Colonic mucosa (tissue), 4 donors: ENCODE measurements at regions not wholly inside any gene's neighbourhood (a gene's known extent, or its start where the extent isn't known, plus 50 kb on each side); places are given as distances from the start of the nearest gene placed in this dataset.

Source experiments
- DNase-seq: peaks from one replicate; pipeline ENCODE4 v3.0.0-alpha.2; 2020
- H3K27ac ChIP-seq: fragments of 200-600 bp; one replicate; pipeline ENCODE4 v1.8.0; 2021
- H3K27me3 ChIP-seq: fragments of 200-600 bp; one replicate; pipeline ENCODE4 v1.8.0; 2021
- H3K36me3 ChIP-seq: fragments of 200-600 bp; one replicate; pipeline ENCODE4 v1.8.0; 2021
- H3K4me1 ChIP-seq: fragments of 200-600 bp; one replicate; pipeline ENCODE4 v1.8.0; 2021; ENCODE audit warnings: mild to moderate bottlenecking
- H3K4me3 ChIP-seq: fragments of 200-600 bp; one replicate; pipeline ENCODE4 v1.8.0; 2021
- H3K9ac ChIP-seq, 2 donors: one replicate each; pipeline ENCODE4 v1.7.0; 2013; ENCODE audit warnings: control low read depth in 2 of 2, low read depth in 2 of 2, low read length in 2 of 2
- H3K9me3 ChIP-seq: fragments of 200-600 bp; one replicate; pipeline ENCODE4 v1.8.0; 2021
- intact Hi-C: fragments of 100-400 bp; cut with DNase I; formaldehyde crosslinking; loops from one replicate; pipeline ENCODE4 v1.14.1; 2022
- TF ChIP-seq, protein P1 (sequence below): fragments of 200-600 bp; IDR thresholded peaks from one replicate; pipeline ENCODE4 v1.8.0; 2022; ENCODE audit warnings: antibody characterized with exemption, mild to moderate bottlenecking
- donor health status: healthy.
- donor health status: DM: no; HTN: no; CAD: no.
- donor health status: DM: no; HTN: no; CAD: no.

- Histone ChIP-seq H3K9me3 (no peaks in the 10 kb centered on the region), H3K36me3 (no peaks in the 10 kb centered on the region), H3K27me3 (no peaks in the 10 kb centered on the region), H3K4me1 (no peaks in the 10 kb centered on the region), H3K4me3 (no peak overlapping the region), H3K9ac (no peak overlapping the region), H3K27ac (no peak overlapping the region)
- TF ChIP-seq, protein P1, sequence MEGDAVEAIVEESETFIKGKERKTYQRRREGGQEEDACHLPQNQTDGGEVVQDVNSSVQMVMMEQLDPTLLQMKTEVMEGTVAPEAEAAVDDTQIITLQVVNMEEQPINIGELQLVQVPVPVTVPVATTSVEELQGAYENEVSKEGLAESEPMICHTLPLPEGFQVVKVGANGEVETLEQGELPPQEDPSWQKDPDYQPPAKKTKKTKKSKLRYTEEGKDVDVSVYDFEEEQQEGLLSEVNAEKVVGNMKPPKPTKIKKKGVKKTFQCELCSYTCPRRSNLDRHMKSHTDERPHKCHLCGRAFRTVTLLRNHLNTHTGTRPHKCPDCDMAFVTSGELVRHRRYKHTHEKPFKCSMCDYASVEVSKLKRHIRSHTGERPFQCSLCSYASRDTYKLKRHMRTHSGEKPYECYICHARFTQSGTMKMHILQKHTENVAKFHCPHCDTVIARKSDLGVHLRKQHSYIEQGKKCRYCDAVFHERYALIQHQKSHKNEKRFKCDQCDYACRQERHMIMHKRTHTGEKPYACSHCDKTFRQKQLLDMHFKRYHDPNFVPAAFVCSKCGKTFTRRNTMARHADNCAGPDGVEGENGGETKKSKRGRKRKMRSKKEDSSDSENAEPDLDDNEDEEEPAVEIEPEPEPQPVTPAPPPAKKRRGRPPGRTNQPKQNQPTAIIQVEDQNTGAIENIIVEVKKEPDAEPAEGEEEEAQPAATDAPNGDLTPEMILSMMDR = no peak
- DNase-seq = no peak
- intact Hi-C loops = no loop called here
These were observed 209.5 kb upstream of the S1PR3 start for GRCh38 chr9:88781628-88782391.

DNA sequence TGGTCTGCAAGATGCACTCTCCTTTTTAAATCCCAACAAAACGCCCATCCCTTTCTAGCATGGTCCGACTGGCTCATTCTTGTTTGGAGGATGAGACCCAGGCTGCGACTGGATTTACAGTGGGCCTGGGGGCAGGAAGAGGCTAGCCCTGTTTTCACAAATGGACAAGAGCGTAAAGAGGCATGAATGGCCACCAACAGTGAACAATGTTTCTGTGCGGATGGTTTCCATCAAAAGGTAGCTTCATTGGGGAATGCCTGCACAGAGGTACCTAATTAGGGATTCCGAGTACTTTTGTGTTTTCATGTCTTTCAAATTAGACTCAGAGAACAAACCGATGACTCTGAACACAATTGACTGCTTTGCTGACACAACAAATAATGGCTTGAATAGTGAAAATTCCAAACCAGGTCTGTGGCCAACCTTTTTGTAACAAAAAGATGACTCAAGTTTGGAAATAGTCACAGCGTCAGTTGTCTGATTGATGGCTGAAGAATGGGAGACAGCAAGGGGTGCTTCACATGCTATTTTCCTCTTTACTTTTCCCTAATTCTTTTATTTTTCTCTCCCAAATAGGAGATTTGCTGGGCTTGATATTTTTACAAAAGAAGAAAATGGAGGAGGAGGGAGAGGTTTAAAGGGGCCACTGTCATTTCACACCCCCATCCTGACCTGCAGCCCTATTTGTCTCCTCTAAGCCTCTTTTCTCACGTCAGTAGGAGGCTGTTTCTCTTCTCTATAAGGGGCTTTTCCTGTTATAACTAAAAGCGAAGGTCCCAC, 208.1 kb upstream of the S1PR3 start:
- intact Hi-C loops = no loop called here
- DNase-seq = no peak
- H3K27me3 ChIP-seq = no peaks in the 10 kb centered on the region
- H3K9ac ChIP-seq = no peak overlapping the region
- H3K9me3 ChIP-seq = no peaks in the 10 kb centered on the region
- no peaks in the 10 kb centered on the region for H3K4me1 ChIP-seq
- H3K4me3 ChIP-seq = no peak overlapping the region
- TF ChIP-seq, protein P1 = no peak
- H3K27ac ChIP-seq = no peak overlapping the region
- no peaks in the 10 kb centered on the region for H3K36me3 ChIP-seq

GRCh38 chr9:88783711-88784083, 207.6 kb upstream of the S1PR3 start:
- Histone ChIP-seq H3K4me1 (no peaks in the 10 kb centered on the region), H3K27ac (no peak overlapping the region), H3K4me3 (no peak overlapping the region), H3K9me3 (no peaks in the 10 kb centered on the region), H3K27me3 (no peaks in the 10 kb centered on the region), H3K9ac (no peak overlapping the region), H3K36me3 (no peaks in the 10 kb centered on the region)
- no peak for DNase-seq
- TF ChIP-seq, protein P1 = no peak
- intact Hi-C loops = no loop called here

GRCh38 chr9:88784960-88785359, 206.3 kb upstream of the S1PR3 start:
- H3K36me3 ChIP-seq = no peaks in the 10 kb centered on the region
- intact Hi-C loops = no loop called here
- H3K27ac ChIP-seq = no peak overlapping the region
- no peak overlapping the region for H3K4me3 ChIP-seq
- H3K9me3 ChIP-seq = no peaks in the 10 kb centered on the region
- H3K9ac ChIP-seq = no peak overlapping the region
- no peaks in the 10 kb centered on the region for H3K27me3 ChIP-seq
- no peaks in the 10 kb centered on the region for H3K4me1 ChIP-seq
- TF ChIP-seq, protein P1 = no peak
- no peak for DNase-seq

DNA sequence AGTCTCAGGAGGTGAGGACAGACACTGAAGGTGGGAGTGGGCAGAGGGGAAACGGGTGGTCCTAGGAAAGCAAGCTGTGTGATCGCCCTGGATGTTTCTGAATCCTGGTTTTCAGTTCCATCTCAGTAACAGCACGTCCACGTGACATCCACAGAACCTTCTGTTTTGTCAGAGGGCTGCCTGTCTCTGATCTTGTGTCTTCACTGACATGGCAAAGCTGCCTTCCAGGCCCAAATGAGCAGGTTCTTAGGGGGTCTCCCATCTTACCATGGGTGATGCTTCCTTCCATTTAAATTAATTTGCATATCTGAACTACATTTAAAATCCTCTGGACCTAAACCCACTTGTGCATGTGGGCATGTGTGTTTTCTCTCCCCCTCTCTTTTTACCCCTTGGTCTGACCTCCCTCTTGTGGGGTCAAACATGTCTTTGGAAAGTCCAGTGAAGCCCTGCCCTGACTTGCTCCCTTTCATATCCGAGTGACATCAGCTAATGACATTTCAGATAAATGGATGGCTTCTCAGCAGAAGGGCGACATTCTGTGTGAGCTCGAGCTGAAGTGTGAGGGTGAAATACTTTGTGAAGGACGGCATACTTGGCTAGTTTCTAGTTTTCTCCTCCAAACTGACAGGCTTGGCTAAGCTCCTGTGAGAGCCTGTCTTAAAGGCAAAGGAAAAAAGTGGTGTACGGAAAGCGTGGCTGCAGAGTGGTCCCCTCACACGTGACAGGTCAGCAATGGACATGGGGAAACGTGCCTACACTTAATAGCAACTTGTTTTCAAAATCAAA, 204.8 kb upstream of the S1PR3 start:
- DNase-seq = no peak
- no peaks in the 10 kb centered on the region for H3K27me3 ChIP-seq
- no peaks in the 10 kb centered on the region for H3K36me3 ChIP-seq
- H3K4me3 ChIP-seq = no peak overlapping the region
- H3K27ac ChIP-seq = no peak overlapping the region
- H3K4me1 ChIP-seq = no peaks in the 10 kb centered on the region
- no peaks in the 10 kb centered on the region for H3K9me3 ChIP-seq
- no peak overlapping the region for H3K9ac ChIP-seq
- intact Hi-C loops = no loop called here
- TF ChIP-seq, protein P1 = no peak
